NCI-H2029 (cell line): ENCODE measurements at regions not wholly inside any gene's neighbourhood (a gene's known extent, or its start where the extent isn't known, plus 50 kb on each side); places are given as distances from the start of the nearest gene placed in this dataset.

Experiments used
- DNase-seq: peaks from one replicate; lab custom pipeline; 2025; lab: John Stamatoyannopoulos, UW

DNA sequence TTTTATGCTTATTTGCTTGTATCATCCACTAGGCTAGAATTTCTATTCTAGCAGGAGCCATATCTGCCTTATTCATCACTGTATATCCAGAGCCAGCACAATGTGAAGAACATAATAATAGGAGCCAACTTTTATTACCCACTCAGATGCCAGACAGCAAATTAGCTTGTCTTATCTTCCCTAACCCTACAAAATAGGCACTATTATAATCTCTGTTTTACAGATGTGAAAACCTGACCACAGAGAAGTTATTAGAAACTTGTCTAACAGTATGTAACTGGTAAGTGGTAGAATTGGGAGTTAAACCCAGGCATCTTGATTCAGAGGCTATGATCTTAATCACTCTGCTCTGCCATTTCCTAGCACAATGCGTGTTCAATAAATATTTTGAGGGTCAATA lies 579.5 kb downstream of the CAAP1 start:
- DNase-seq = no peak

DNA sequence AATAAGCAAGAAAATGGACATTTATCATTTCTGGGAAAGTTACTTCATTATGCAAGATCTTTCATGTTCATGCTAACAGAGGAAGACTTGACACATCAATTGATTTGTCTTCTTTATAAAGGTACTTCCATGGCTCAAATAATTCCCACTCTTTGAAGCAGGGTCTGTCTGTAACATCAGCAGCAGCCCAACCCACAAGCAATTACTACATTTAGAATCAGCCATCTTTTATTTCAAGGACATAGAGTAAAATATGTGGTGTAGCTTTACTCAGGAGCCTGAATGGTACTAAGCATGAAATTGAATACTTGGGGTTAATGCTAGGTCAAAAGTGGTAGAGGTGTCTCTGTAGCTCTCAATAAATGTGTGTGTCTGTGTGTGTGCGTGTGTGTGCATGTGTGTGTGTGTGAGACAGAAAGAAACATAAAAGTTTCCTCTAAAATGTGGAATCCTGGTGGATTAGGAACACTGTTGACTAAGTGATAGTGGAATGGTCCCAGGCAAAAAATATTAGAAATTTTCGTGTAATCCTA lies 581.1 kb downstream of the CAAP1 start:
- no peak for DNase-seq

DNA sequence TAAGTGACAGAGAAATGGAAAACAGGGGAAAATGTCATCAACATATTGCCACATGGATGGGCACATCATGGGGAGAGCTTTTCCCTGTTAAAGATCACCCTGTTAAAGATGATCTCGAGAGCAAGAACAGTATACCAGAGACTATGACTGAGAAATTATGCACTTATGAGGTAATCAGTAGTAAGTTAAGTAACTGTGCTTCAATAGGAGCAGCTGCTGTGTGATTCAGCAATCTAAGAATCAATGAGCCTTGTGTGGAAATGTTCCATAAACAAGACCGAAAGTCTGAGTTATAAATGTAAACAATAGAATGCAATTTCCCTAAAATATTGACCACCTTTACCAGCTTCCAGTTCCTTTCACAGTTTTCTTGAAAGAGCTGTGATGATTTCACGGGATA lies 582.3 kb downstream of the CAAP1 start:
- no peak for DNase-seq

DNA sequence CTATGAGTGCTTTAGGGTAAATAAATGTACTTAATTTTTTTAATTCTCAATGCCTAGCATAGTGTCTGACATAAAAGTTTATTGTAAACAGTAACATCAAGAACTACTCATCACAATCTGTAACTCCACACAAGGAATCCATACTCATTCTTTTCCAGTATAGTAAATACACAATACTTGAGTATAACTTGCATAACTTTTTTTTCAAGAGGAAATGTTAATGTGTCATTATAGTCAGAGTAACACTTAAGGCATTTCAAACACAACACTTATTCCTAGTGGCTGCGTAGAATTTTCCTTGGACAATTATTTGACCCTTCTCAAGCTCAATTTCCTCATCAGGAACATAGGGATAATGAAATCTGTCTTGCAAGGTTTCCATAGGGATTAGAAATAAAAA lies 584.3 kb downstream of the CAAP1 start:
- no peak for DNase-seq

DNA sequence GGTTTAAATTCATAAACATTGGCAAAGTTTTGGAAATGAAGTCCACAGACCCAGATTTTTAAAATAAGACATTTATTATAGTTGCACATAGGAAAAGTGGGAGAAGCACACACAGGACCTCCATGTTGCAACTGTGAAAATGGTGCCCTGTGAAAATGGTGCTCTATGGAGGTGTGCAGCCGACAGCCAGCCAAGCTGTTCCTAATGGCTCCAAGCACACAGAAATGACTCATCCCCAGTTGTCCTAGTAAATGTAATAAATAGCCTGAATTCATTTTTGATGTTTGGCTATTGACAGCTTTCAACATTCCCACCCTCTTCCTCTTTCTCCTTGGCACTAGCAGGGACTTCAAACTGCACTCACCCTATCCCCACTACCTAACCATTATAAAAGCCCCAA lies 590.9 kb downstream of the CAAP1 start:
- no peak for DNase-seq

DNA sequence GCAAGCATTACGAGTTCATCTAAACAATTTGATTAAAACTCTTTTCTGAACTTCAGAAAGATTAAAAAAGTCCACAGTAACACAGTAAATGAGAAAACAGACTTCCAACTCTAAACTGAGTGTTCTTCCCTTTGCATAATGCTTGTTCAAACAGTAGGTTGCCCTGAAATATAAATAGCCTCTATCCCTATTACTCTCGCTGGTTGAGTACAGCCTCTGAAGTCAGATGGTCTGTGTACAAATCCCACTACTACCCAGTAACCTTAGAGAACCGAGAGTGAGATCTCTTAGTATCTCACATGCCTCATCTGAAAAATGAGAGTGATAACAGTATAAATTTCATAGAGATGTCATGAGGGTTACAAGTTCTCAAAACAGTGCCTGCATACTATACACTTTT lies 591.6 kb downstream of the CAAP1 start:
- no peak for DNase-seq

DNA sequence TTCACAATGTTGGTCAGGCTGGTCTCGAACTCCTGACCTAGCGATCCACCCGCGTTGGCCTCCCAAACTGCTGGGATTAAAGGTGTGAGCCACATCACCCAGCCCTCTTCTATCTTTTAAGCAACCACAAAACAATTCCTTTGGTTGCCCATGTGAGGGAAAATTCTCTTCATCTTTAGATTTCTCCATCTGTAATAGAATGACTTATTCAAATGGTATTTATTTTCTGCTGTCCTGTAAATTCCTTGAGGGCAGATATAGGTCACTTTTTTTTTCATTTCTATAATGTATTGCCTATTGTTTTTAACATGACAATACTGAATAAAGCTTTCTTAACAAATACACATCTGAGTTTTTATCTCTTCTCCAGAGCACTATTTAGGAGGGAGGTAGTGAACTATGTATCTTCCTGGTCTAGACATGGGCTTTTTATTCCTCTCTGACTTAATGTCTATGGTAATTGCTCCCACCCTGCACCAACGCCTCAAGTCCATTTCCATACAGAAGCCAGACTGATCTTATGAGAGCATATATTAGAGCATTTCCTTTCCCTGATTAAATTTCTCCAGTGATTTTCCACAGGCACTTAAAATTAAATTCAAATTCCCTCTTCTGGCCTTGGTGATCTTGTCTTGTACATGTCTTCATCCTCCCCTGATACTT lies 595.6 kb downstream of the CAAP1 start:
- no peak for DNase-seq

DNA sequence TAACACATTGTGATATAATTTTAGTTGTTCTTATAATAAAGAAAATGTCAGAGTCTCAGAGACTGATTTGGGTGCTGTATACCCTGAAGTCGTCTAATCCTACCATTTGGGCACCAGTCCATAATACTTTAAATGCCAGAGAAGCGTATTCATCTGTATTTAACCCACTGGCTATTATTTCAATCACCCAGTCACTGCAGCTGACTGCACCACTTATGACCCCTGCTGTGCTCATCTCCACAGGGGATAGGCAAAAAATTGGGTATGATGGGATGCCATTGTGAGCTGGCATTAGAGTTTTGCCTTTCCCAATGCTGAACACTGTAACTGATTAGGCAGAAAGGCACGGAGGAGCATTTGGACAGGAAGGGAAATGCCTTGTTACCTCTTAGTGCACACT lies 599.7 kb downstream of the CAAP1 start:
- no peak for DNase-seq

DNA sequence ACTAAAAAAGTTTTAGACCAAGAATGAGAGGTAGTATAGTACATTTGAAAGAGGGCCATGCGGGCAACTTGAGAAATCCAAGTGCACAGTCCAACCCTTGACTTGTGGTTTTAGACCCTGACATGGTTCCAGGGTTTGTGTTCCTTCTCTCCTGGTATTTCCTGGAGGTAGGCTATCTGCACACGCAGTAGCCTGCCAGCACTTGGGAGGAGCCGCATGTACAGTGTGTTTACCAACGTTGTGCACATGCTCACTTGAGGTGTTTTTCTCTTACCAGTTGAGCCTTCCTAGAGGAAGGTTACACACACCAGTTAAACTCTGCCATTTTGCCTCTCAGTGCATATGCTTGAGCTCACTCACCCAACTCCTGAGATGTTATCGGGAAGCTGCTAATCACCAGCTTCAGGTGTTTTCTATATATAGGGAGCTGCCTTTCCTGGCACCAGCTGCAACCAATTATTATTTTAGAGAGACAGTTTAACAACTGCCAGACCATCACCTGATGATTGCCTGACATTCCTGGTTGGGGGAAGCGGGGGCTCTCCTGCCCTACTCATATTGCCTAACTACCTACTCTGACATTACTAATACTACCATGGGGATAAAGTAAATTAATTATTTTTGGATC lies 593.4 kb upstream of the TUSC1 start:
- no peak for DNase-seq

DNA sequence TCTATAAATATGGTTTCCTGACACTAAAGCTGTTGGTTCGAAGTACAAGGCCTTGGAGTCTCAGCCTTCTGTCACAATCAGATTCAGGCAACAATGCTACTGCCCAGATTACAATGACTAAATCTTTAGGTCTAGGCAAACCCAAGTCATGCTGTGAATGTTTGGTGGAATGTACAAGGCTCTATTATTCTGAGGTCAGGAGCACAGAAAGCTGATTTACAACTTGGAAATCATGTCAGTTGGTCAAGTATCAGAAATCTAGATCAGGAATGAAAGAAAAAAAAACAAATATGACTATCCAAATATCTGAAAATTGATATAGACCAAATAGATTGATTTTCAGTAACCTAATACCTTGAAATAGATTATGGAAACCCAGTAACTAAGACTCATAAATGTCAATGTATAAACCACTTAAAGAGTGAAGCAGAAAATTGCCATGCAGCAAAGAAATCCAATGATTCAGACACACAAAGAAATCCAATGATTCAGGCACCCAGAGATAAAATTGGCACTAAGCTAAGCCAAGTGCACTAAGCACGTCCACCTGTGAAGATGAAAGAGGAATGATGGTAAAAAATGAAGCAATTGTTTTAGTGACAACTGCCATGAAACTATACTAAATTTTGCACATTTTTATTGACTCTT lies 588.0 kb upstream of the TUSC1 start:
- DNase-seq = no peak

DNA sequence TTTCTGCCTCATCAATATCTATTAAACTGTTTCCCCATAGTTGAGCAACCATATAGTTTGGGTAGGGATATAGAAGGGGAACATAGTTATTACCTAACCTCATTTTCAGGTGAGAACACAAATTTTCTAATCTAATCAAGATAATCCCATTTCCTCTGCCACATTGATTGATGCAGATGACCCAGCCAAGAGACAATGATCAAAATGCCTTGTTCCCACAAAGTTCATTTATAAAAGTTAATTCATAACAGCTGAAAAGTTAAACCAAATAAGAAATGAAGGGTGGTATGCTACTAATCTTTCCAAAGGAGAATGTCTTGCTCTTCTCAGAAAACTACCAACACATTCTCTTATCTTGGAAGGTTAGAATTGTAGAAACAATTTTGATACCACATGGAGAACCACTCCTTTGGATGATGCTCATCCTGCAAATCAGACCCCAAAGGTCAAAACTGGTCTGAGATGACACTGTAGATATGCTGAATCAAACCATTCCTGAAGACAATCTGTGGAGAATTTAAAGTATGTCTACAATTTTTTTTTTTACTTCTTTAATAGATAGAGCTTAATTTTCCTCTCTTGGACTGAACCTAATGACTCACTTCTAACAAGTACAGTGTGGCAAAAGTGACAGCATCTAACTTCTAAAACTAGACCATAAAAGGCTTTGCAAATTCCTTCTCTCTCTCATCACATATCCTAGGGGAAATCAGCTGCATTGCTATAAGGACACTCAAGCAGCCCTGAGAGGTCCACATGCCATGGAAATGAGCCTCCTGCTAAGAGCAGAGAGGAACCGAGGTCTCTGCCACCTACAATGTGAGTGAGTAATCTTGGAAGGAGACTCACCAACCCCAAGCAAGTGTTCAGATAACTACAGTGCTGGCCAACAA lies 586.7 kb upstream of the TUSC1 start:
- DNase-seq = no peak

DNA sequence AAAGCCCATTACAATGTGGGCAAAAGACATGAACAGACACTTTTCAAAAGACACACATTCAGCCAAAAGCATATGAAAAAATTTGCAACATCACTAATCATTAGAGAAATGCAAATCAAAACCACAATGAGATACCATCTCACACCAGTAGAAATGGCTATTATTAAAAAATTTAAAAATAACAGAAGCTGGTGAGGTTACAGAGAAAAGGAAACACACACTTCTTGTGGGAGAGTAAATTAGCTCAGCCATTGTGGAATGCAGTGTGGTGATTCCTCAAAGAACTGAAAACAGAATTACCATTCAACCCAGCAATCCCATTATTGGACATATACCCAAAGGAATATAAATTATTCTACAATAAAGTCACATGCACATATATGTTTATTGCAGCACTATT lies 585.2 kb upstream of the TUSC1 start:
- DNase-seq = no peak

DNA sequence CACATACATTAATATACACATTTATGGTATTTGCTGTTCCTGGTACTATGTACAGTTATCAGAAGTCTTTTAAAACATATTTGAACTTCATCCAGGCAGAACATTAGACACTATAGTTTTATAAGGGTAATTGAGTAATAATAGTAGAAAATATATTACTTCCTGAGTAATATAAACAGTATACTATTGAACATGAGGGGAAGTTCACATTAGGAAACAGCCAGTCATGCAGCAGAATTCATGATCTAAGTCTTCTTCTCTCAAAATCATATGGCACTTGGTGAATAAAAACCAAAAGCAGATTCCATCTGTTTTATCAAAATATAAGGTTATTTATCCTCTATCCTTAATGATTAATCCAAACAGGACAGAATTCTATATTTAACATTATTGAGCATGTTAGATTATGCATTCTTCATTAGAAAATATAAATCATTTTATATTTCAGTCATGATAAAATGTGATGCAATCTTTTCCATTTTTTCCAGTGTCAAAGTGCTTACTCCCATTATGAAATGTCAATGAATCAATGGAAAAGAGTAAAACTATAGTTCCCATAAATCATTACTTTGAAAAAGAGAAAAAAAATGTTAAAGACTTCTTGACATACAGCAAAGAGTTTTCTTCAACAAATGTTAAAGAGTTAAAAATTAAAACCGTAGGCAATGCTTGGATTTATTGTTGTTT lies 584.3 kb upstream of the TUSC1 start:
- no peak for DNase-seq

DNA sequence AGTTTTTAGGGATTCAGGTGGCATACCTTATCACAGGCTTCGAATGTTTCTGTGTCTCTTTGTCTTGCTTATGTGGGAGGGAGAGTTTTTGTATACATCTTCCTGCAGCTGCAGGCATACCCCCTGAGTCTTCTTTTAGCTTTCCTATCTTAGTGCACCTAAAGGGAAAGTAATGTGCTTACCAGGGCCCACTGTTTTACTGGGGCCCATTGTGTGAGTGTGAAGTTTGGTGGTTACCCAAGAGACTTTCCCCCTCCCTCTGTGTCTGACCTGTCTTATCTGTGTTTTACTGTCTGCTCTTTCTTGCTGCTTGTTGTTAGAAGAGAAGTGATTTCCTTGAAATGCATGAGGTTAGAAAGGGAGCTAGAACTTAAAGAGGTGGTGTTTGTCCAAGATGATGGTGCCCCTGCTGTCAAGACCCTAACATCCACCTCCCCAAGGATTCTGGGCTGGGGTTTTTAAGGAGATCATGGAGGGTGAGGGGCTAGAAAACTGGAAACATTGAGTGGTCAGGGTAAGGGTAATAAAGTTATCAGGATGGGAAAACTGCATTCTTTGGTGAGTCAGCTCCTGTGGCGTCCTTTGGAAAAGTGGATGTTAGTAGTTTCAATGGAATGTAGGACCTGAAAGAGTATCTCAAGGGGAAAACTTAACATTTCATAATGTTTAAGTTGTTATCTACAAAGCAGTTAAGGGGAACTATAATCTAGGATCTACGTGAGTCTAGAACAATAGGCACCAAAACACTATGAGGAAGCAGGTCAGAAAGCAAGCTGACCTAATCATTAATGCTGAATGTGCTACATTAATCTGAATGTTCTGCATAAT lies 583.5 kb upstream of the TUSC1 start:
- no peak for DNase-seq

DNA sequence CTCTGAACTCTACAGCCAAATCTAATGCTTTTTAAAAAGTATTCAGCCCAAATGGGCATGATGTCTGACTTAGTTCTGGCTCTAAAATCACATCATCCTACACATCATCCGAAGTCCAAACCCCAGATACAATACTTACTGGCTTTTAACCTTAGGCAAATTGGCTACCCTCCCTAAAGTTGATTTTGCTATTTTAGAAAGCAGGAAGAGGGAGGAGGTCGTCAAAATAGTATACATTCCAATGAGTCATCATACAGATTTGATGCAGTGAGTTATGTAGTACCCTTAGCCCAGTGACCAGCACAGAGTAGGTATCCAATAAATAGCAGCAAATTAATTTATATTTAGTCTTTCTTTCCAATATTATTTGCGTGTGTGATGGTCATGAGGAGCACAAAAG lies 582.0 kb upstream of the TUSC1 start:
- DNase-seq = no peak

DNA sequence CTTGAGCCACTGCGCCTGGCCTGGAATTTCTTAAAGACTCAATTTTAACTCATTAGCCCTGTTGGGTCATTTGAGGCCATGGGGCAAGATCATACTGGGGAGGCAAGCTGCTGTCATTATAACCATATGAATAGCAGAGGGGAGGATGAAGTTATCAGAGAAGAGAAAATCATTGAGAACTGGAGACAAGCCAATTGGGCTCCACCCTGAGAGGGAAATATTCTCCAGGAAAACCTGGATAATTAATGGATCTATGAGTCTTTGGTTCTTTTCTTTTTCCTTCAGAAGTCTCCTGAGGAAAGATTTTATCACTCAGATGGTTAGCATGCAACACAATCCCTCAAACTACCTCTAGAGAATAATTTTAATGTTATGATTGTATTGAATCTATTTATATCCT lies 569.6 kb upstream of the TUSC1 start:
- DNase-seq = no peak

DNA sequence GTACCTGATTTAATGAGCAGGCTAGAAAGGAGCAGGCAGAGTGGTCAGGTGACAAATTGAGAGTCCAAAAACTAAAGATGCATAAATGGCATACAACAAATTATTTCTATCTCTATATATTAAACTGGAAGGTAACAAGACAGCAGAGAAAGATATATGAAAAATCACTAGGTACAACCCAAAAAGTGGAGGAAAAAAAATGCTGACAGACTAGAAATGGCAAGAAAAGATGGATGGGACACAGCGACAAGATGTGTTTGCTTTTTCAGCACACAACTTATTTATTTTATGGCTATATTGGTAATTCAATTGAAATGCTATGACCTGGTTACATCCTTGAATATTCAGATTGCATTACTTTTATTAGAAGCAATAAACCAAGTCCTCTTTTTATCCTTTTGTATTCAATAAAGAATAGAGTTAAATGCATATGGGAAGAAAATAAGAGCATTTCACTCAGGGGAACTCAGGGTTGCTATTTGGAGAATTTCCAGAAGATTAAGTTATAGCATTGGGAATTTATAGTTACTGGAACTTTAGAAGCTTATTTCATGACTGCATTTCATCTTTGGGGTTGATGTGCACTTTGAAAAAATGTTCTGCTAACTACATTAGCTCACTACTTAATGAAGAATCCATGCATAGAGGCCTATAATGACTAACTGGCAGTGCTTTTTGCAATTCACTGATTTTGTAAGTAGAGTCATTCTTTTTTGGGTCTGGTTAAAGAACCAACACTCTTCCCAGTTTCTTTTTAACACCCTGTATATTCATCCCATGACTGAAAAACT lies 566.6 kb upstream of the TUSC1 start:
- DNase-seq = no peak

DNA sequence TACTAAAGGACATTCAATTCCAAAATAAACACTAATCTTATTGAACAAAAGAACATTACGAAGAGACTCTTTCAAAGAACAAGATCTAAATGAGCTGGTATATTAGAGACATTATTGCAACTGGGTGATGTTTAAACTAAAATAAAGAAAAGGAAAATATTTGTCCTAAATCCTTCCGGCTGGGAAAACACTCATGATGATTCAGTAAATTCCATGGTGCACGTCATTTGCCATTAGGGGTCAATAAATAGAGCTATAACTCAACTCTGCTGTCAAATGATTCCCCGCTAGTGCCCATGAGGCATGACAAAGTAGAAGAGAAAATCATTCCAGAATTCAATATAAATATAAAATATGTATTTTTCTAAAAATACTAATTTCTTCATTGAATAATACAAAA lies 565.5 kb upstream of the TUSC1 start:
- DNase-seq = no peak

DNA sequence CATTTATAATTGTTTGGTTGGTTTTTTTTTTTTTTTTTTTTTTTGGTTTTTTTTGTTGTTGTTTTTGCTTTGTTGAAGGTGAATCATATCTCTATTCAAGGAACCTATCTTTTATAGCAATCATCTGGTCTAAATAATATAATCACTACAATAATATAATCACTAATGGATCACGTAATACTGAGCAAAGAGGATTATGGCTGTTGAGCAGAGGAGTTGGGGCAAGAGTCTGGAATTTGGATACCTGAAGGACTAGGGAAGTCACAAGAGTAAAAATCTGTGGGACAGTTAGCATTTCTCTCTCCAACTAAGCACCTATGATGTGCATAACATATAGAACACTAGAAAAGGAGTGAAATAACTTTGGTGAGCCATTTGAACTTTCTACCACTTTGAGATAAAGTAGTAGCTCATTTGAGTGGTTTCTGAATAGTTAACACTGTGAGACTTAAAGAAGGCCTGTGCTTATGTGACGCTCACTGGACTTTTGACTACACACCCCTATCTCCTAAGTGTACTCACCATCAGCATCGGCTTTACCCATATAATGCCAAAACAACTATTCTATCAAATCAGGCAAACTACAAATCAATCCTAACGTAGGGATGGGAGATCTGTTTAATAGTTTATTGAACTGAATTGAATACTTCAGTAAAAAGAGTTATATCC lies 564.9 kb upstream of the TUSC1 start:
- DNase-seq = no peak

DNA sequence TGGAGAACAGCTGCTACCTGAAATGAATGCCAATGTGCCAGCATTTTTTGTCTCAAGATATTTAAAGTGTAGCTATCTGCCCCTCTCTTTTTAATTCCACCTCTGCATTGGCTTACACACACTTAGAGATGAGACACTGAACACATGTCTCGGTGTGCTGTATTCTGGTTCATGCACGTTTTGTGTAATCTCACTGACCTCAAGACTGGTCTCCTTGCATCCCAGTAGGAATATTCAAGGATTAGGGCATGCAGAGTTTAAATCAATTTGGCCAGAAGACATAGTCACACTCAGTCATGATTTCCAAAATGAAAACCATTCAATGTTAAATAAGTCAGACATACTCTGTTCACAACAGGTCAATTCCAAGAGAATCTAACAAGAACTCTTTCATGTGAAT lies 561.8 kb upstream of the TUSC1 start:
- DNase-seq = no peak
